H9 (cell line): ENCODE measurements at regions not wholly inside any gene's neighbourhood (a gene's known extent, or its start where the extent isn't known, plus 50 kb on each side); places are given as distances from the start of the nearest gene placed in this dataset.

Experiments used
- DNase-seq: peaks from one replicate; pipeline ENCODE4 v3.0.0-alpha.2; 2017
- H2AFZ ChIP-seq: one replicate; pipeline ENCODE4 v1.6.1; 2013; ENCODE audit warnings: mild to moderate bottlenecking, low read length, control low read depth, moderate library complexity
- H2AK5ac ChIP-seq: 2 replicates; pipeline ENCODE4 v1.6.1; 2013; ENCODE audit warnings: low read length, control low read depth, mixed read lengths; ENCODE audit not compliant: insufficient read length
- H2BK120ac ChIP-seq: one replicate; pipeline ENCODE4 v1.6.1; 2013; ENCODE audit warnings: low read depth, mild to moderate bottlenecking, low read length, control low read depth, inconsistent platforms; ENCODE audit not compliant: poor library complexity, severe bottlenecking
- H2BK12ac ChIP-seq: 2 replicates; pipeline ENCODE4 v1.6.1; 2013; ENCODE audit warnings: low read length, control low read depth, mixed read lengths, low read depth; ENCODE audit not compliant: insufficient read length
- H2BK15ac ChIP-seq: 2 replicates; pipeline ENCODE4 v1.6.1; 2013; ENCODE audit warnings: low read depth, low read length, control low read depth
- H2BK20ac ChIP-seq: one replicate; pipeline ENCODE4 v1.6.1; 2013; ENCODE audit warnings: low read depth, mild to moderate bottlenecking, low read length, control low read depth, inconsistent platforms; ENCODE audit not compliant: poor library complexity, severe bottlenecking
- H2BK5ac ChIP-seq: 2 replicates; pipeline ENCODE4 v1.6.1; 2013; ENCODE audit warnings: low read length, control low read depth, mixed read lengths; ENCODE audit not compliant: insufficient read length
- H3K14ac ChIP-seq: 2 replicates; pipeline ENCODE4 v1.6.1; 2013; ENCODE audit warnings: low read length, control low read depth; ENCODE audit not compliant: insufficient read depth
- H3K18ac ChIP-seq: 2 replicates; pipeline ENCODE4 v1.6.1; 2013; ENCODE audit warnings: low read depth, mild to moderate bottlenecking, mixed read lengths, low read length, control low read depth; ENCODE audit not compliant: insufficient read length
- H3K23ac ChIP-seq: 2 replicates; pipeline ENCODE4 v1.6.1; 2013; ENCODE audit warnings: low read length, control low read depth, mixed read lengths, low read depth; ENCODE audit not compliant: insufficient read length
- H3K23me2 ChIP-seq: 2 replicates; pipeline ENCODE4 v1.6.1; 2013; ENCODE audit warnings: low read depth, mild to moderate bottlenecking, mixed read lengths, low read length, control low read depth; ENCODE audit not compliant: insufficient read length, poor library complexity, severe bottlenecking
- H3K27ac ChIP-seq: 2 replicates; pipeline ENCODE4 v1.5.1; 2013; ENCODE audit warnings: low read length, control low read depth, mixed read lengths, low read depth; ENCODE audit not compliant: insufficient read length
- H3K27me3 ChIP-seq: 2 replicates; pipeline ENCODE4 v1.6.1; 2013; ENCODE audit warnings: low read length, control low read depth, inconsistent platforms; ENCODE audit not compliant: insufficient read depth
- H3K4ac ChIP-seq: 2 replicates; pipeline ENCODE4 v1.6.1; 2013; ENCODE audit warnings: low read depth, mild to moderate bottlenecking, control low read depth, inconsistent platforms, low read length, moderate library complexity
- H3K4me1 ChIP-seq: 2 replicates; pipeline ENCODE4 v1.6.1; 2013; ENCODE audit warnings: low read length, control low read depth, inconsistent platforms; ENCODE audit not compliant: insufficient read depth
- H3K4me2 ChIP-seq: 2 replicates; pipeline ENCODE4 v1.6.1; 2013; ENCODE audit warnings: low read length, control low read depth, mixed read lengths; ENCODE audit not compliant: insufficient read length, insufficient read depth
- H3K56ac ChIP-seq: 2 replicates; pipeline ENCODE4 v1.6.1; 2013; ENCODE audit warnings: low read depth, mild to moderate bottlenecking, mixed read lengths, low read length, control low read depth; ENCODE audit not compliant: insufficient read length
- H3K79me1 ChIP-seq: 2 replicates; pipeline ENCODE4 v1.6.1; 2013; ENCODE audit warnings: low read depth, mild to moderate bottlenecking, moderate library complexity, low read length, control low read depth, inconsistent platforms; ENCODE audit not compliant: insufficient read depth, poor library complexity, severe bottlenecking
- H3K79me2 ChIP-seq: 2 replicates; pipeline ENCODE4 v1.6.1; 2013; ENCODE audit warnings: low read length, control low read depth, inconsistent platforms; ENCODE audit not compliant: insufficient read depth
- H3K9ac ChIP-seq: 2 replicates; pipeline ENCODE4 v1.6.1; 2013; ENCODE audit warnings: low read length, control low read depth, mixed read lengths; ENCODE audit not compliant: insufficient read length; ENCODE audit errors: extremely low read depth
- H3K9me3 ChIP-seq: one replicate; pipeline ENCODE4 v1.6.1; 2013; ENCODE audit warnings: low read depth, low read length, inconsistent platforms; ENCODE audit not compliant: control insufficient read depth
- H3T11ph ChIP-seq: one replicate; pipeline ENCODE4 v1.6.1; 2013; ENCODE audit warnings: mild to moderate bottlenecking, low read length, control low read depth, inconsistent platforms
- H4K20me1 ChIP-seq: one replicate; pipeline ENCODE4 v1.6.1; 2013; ENCODE audit not compliant: control insufficient read depth, insufficient read length, insufficient read depth
- H4K5ac ChIP-seq: 2 replicates; pipeline ENCODE4 v1.6.1; 2013; ENCODE audit warnings: low read depth, mild to moderate bottlenecking, mixed read lengths, low read length, control low read depth; ENCODE audit not compliant: insufficient read length
- H4K8ac ChIP-seq: replicated peaks from 2 replicates; pipeline ENCODE4 v1.6.1; 2013; ENCODE audit warnings: low read length, control low read depth, mixed read lengths, low read depth; ENCODE audit not compliant: insufficient read length
- H4K91ac ChIP-seq: 2 replicates; pipeline ENCODE4 v1.6.1; 2013; ENCODE audit warnings: low read depth, mild to moderate bottlenecking, moderate library complexity, mixed read lengths, low read length, control low read depth; ENCODE audit not compliant: insufficient read length
- H3K27ac Mint-ChIP-seq, 3 experiments: 2 replicates in 2 of 3; 3 replicates in 1 of 3; pipeline ENCODE4 v1.8.0; 2020 to 2021; ENCODE audit warnings: mixed read lengths in 3 of 3, mild to moderate bottlenecking in 1 of 3, moderate library complexity in 1 of 3
- H3K27me3 Mint-ChIP-seq: 2 replicates; pipeline ENCODE4 v1.8.0; 2021; ENCODE audit warnings: low read depth, mild to moderate bottlenecking, moderate library complexity, mixed read lengths
- H3K36me3 Mint-ChIP-seq, 3 experiments: 2 replicates in 2 of 3; 3 replicates in 1 of 3; pipeline ENCODE4 v1.8.0; 2020 to 2021; ENCODE audit warnings: low read depth in 3 of 3, mixed read lengths in 3 of 3; ENCODE audit not compliant: insufficient read depth in 1 of 3
- H3K4me1 Mint-ChIP-seq, 2 experiments: 2 replicates each; pipeline ENCODE4 v1.8.0; 2020; ENCODE audit warnings: mixed read lengths in 2 of 2
- H3K4me3 Mint-ChIP-seq, 2 experiments: 2 replicates in 1 of 2; 3 replicates in 1 of 2; pipeline ENCODE4 v1.8.0; 2020 to 2021; ENCODE audit warnings: mild to moderate bottlenecking in 2 of 2, mixed read lengths in 2 of 2, moderate library complexity in 1 of 2
- H3K9me3 Mint-ChIP-seq, 2 experiments: 2 replicates in 1 of 2; 3 replicates in 1 of 2; pipeline ENCODE4 v1.8.0; 2020; ENCODE audit warnings: mild to moderate bottlenecking in 2 of 2, mixed read lengths in 2 of 2, moderate library complexity in 1 of 2
- CTCF ChIP-seq: fragments of 200-600 bp; sonication (generic); conservative IDR thresholded peaks from 3 replicates; pipeline ENCODE4 v1.8.0; 2021; ENCODE audit warnings: antibody characterized with exemption, mild to moderate bottlenecking
- WGBS: extraction: QIAGEN DNeasy Blood & Tissue Kit; methylation state at CpG from one replicate; pipeline ENCODE4 v1.1.7; 2013; ENCODE audit warnings: missing lambda C conversion rate, low lambda C conversion rate, mixed read lengths; ENCODE audit not compliant: insufficient read length; ENCODE audit errors: extremely low coverage; 5-methylcytosine and 5-hydroxymethylcytosine counted together

GRCh38 chr1:4972761-4973320 lies 318.4 kb downstream of the AJAP1 start:
- Histone ChIP-seq H2AFZ (no peak overlapping the region), H3K4me2 (no peak overlapping the region), H2BK15ac (no peak overlapping the region), H3K4ac (no peak overlapping the region), H2BK120ac (no peak overlapping the region), H3K23ac (no peak overlapping the region), H3K18ac (no peak overlapping the region), H2AK5ac (no peak overlapping the region), H3K79me1 (no peaks in the 10 kb centered on the region), H3K27ac (no peak overlapping the region), H3K9ac (no peak overlapping the region), H2BK20ac (no peak overlapping the region), H3K4me1 (no peaks in the 10 kb centered on the region), H2BK12ac (no peak overlapping the region), H3K27me3 (no peaks in the 10 kb centered on the region), H4K20me1 (no peaks in the 10 kb centered on the region), H2BK5ac (no peak overlapping the region), H3T11ph (no peak overlapping the region), H3K14ac (no peak overlapping the region), H3K56ac (no peak overlapping the region), H3K79me2 (no peaks in the 10 kb centered on the region), H3K9me3 (no peaks in the 10 kb centered on the region), H4K5ac (no peak overlapping the region), H4K8ac (no peak overlapping the region), H3K23me2 (no peaks in the 10 kb centered on the region), H4K91ac (no peak overlapping the region)
- TF ChIP-seq CTCF = no peak
- H3K4me3 Mint-ChIP-seq = no peak overlapping the region
- peaks cover 4 to 12% of the 10 kb centered on the region in 2 experiments; a peak in 4 of 5 replicates for H3K9me3 Mint-ChIP-seq
- no CpG with 5 or more reads among the region's 12 CpGs for WGBS
- no peak for DNase-seq
- H3K4me1 Mint-ChIP-seq = peaks cover 8 to 9% of the 10 kb centered on the region in 2 experiments; a peak in 3 of 4 replicates
- no peak overlapping the region for H3K27ac Mint-ChIP-seq
- H3K36me3 Mint-ChIP-seq = peaks cover 0 to 4% (median 3%) of the 10 kb centered on the region in 3 experiments; a peak in 3 of 7 replicates
- H3K27me3 Mint-ChIP-seq = peaks cover 4% of the 10 kb centered on the region; the same call in 1 of the 2 replicates
